ENCODE measurements at regions not wholly inside any gene's neighbourhood (a gene's known extent, or its start where the extent isn't known, plus 50 kb on each side); places are given as distances from the start of the nearest gene placed in this dataset.

DNA sequence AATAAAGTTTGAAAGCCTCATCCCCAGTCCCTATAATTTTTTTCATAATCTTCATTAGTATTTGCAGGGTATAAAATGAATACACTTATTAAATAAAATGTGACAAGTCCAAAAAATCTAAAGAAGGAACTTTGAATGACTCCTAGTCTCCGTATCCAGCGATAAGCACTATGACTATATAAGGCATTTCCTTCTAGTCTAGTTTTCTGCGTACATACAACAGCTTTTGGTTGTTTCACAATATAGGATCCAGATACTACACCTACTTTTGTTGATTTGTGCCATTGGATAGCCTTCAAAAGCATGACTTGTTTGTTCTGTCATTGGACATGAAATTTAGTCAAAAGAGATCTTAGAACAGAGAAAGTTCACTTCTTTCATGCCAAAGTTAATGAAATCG is 133.3 kb upstream of the PWP1 start:
- no peaks in the 10 kb centered on the region for H3K9me3 ChIP-seq (ENCODE audit: control insufficient read depth, insufficient read depth, low read depth, low read length)
- no peak overlapping the region for H2AFZ ChIP-seq (ENCODE audit: low read length)
- TF ChIP-seq EZH2 (IDR thresholded peaks at IDR 0.05; ENCODE audit: low read length, missing control alignments) = no peak
- TF ChIP-seq, protein P1, sequence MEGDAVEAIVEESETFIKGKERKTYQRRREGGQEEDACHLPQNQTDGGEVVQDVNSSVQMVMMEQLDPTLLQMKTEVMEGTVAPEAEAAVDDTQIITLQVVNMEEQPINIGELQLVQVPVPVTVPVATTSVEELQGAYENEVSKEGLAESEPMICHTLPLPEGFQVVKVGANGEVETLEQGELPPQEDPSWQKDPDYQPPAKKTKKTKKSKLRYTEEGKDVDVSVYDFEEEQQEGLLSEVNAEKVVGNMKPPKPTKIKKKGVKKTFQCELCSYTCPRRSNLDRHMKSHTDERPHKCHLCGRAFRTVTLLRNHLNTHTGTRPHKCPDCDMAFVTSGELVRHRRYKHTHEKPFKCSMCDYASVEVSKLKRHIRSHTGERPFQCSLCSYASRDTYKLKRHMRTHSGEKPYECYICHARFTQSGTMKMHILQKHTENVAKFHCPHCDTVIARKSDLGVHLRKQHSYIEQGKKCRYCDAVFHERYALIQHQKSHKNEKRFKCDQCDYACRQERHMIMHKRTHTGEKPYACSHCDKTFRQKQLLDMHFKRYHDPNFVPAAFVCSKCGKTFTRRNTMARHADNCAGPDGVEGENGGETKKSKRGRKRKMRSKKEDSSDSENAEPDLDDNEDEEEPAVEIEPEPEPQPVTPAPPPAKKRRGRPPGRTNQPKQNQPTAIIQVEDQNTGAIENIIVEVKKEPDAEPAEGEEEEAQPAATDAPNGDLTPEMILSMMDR (conservative IDR thresholded peaks at IDR 0.05 in 1 of 2, IDR thresholded peaks at IDR 0.05 in 1 of 2; ENCODE audit: low read depth in 1 of 2, low read length in 2 of 2) = no peak
- H3K79me2 ChIP-seq (ENCODE audit: control insufficient read depth, insufficient read depth, low read length) = no peaks in the 10 kb centered on the region
- no peak overlapping the region for H3K4me2 ChIP-seq (ENCODE audit: extremely low read depth, insufficient read depth, low read length)
- no peaks in the 10 kb centered on the region for H3K36me3 ChIP-seq (ENCODE audit: control insufficient read depth, insufficient read depth, low read length)
- H3K4me3 ChIP-seq (replicated peaks in 1 of 4; ENCODE audit: control extremely low read depth in 1 of 4, insufficient read depth in 1 of 4, low read depth in 3 of 4, low read length in 4 of 4) = no peak overlapping the region
- no peak overlapping the region for H3K27ac ChIP-seq (ENCODE audit: insufficient read depth, low read length)
- DNase-seq (ENCODE audit: low read depth in 2 of 2) = no peak
- H4K20me1 ChIP-seq (ENCODE audit: control insufficient read depth, extremely low read depth, insufficient read depth, low read length) = no peaks in the 10 kb centered on the region
- no peaks in the 10 kb centered on the region for H3K4me1 ChIP-seq (ENCODE audit: control insufficient read depth, extremely low read depth, insufficient read depth, low read length)
- H3K9ac ChIP-seq (ENCODE audit: insufficient read depth, low read length) = no peak overlapping the region
- no peaks in the 10 kb centered on the region for H3K27me3 ChIP-seq (ENCODE audit: control insufficient read depth, insufficient read depth, low read length)

GRCh38 chr12:107553211-107553765 is 132.3 kb upstream of the PWP1 start:
- H3K4me2 ChIP-seq (ENCODE audit: extremely low read depth, insufficient read depth, low read length) = no peak overlapping the region
- H3K4me3 ChIP-seq (replicated peaks in 1 of 4; ENCODE audit: control extremely low read depth in 1 of 4, insufficient read depth in 1 of 4, low read depth in 3 of 4, low read length in 4 of 4) = no peak overlapping the region
- no peaks in the 10 kb centered on the region for H4K20me1 ChIP-seq (ENCODE audit: control insufficient read depth, extremely low read depth, insufficient read depth, low read length)
- no peaks in the 10 kb centered on the region for H3K36me3 ChIP-seq (ENCODE audit: control insufficient read depth, insufficient read depth, low read length)
- TF ChIP-seq, protein P1 (conservative IDR thresholded peaks at IDR 0.05 in 1 of 2, IDR thresholded peaks at IDR 0.05 in 1 of 2; ENCODE audit: low read depth in 1 of 2, low read length in 2 of 2) = no peak
- TF ChIP-seq EZH2 (IDR thresholded peaks at IDR 0.05; ENCODE audit: low read length, missing control alignments) = no peak
- H2AFZ ChIP-seq (ENCODE audit: low read length) = no peak overlapping the region
- H3K27ac ChIP-seq (ENCODE audit: insufficient read depth, low read length) = no peak overlapping the region
- no peaks in the 10 kb centered on the region for H3K9me3 ChIP-seq (ENCODE audit: control insufficient read depth, insufficient read depth, low read depth, low read length)
- H3K9ac ChIP-seq (ENCODE audit: insufficient read depth, low read length) = no peak overlapping the region
- no peaks in the 10 kb centered on the region for H3K79me2 ChIP-seq (ENCODE audit: control insufficient read depth, insufficient read depth, low read length)
- no peaks in the 10 kb centered on the region for H3K4me1 ChIP-seq (ENCODE audit: control insufficient read depth, extremely low read depth, insufficient read depth, low read length)
- DNase-seq (ENCODE audit: low read depth in 2 of 2) = no peak
- H3K27me3 ChIP-seq (ENCODE audit: control insufficient read depth, insufficient read depth, low read length) = no peaks in the 10 kb centered on the region

DNA sequence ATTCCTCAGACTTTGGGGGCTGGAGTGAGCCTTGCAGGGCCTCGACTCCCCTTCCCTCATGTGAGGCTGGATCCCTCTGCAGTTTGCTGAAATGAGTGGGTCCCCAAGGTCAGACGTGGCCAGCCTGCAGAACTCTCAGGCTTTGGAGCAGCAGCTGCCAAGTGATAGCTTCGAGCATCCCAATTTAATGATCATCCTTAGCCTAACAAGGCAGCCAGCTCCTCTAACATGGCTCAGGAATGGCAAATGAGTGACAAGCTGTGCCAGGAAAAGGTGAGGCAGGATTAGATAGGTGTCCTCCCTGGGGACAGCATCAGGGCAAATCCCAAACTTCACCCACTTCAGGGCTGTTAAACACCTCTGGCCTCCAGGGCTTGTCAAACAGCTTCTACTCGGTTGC is 130.7 kb upstream of the PWP1 start:
- Histone ChIP-seq H4K20me1 (ENCODE audit: control insufficient read depth, extremely low read depth, insufficient read depth, low read length) (no peaks in the 10 kb centered on the region), H3K9me3 (ENCODE audit: control insufficient read depth, insufficient read depth, low read depth, low read length) (no peaks in the 10 kb centered on the region), H3K27ac (ENCODE audit: insufficient read depth, low read length) (no peak overlapping the region), H3K9ac (ENCODE audit: insufficient read depth, low read length) (no peak overlapping the region), H3K4me1 (ENCODE audit: control insufficient read depth, extremely low read depth, insufficient read depth, low read length) (no peaks in the 10 kb centered on the region), H3K4me3 (replicated peaks in 1 of 4; ENCODE audit: control extremely low read depth in 1 of 4, insufficient read depth in 1 of 4, low read depth in 3 of 4, low read length in 4 of 4) (no peak overlapping the region), H3K4me2 (ENCODE audit: extremely low read depth, insufficient read depth, low read length) (no peak overlapping the region), H3K27me3 (ENCODE audit: control insufficient read depth, insufficient read depth, low read length) (no peaks in the 10 kb centered on the region), H3K79me2 (ENCODE audit: control insufficient read depth, insufficient read depth, low read length) (no peaks in the 10 kb centered on the region), H3K36me3 (ENCODE audit: control insufficient read depth, insufficient read depth, low read length) (no peaks in the 10 kb centered on the region), H2AFZ (ENCODE audit: low read length) (no peak overlapping the region)
- no peak for TF ChIP-seq EZH2 (IDR thresholded peaks at IDR 0.05; ENCODE audit: low read length, missing control alignments)
- TF ChIP-seq, protein P1 (conservative IDR thresholded peaks at IDR 0.05 in 1 of 2, IDR thresholded peaks at IDR 0.05 in 1 of 2; ENCODE audit: low read depth in 1 of 2, low read length in 2 of 2) = no peak
- DNase-seq (ENCODE audit: low read depth in 2 of 2) = no peak

Data from fibroblast of lung (primary cell).